ENCODE measurements at regions not wholly inside any gene's neighbourhood (a gene's known extent, or its start where the extent isn't known, plus 50 kb on each side); places are given as distances from the start of the nearest gene placed in this dataset.

- TF ChIP-seq CEBPB (IDR thresholded peaks at IDR 0.05) (no peak), TCF12 (IDR thresholded peaks at IDR 0.05; ENCODE audit: low read depth) (no peak), EP300 (IDR thresholded peaks at IDR 0.05; ENCODE audit: borderline replicate concordance) (no peak), RAD21 (IDR thresholded peaks at IDR 0.05; ENCODE audit: low read depth) (no peak), EGR1 (IDR thresholded peaks at IDR 0.05) (no peak), TAF1 (IDR thresholded peaks at IDR 0.05; ENCODE audit: low read depth) (no peak), USF1 (IDR thresholded peaks at IDR 0.05) (no peak), MAX (IDR thresholded peaks at IDR 0.05) (no peak), REST (IDR thresholded peaks at IDR 0.05; ENCODE audit: low read depth) (no peak), FOXM1 (IDR thresholded peaks at IDR 0.05; ENCODE audit: borderline replicate concordance, low read depth) (no peak)
These were observed 76.7 kb downstream of the DISP1 start for GRCh38 chr1:222891578-222891977.
